Mucosa of descending colon (tissue), 3 donors: ENCODE measurements at regions not wholly inside any gene's neighbourhood (a gene's known extent, or its start where the extent isn't known, plus 50 kb on each side); places are given as distances from the start of the nearest gene placed in this dataset.

Experiments used
- ATAC-seq: fragments of 200-7000 bp; cut with Tn5 transposase; one replicate; pipeline ENCODE4 v1.9.1; 2020; ENCODE audit warnings: mild to moderate bottlenecking, moderate library complexity
- DNase-seq, 3 donors: peaks; one replicate each; pipeline ENCODE4 v3.0.0-alpha.2; 2020
- H3K36me3 ChIP-seq: fragments of 200-600 bp; one replicate; pipeline ENCODE4 v1.8.0; 2021; ENCODE audit warnings: low read depth, mild to moderate bottlenecking
- H3K4me1 ChIP-seq: fragments of 200-600 bp; one replicate; pipeline ENCODE4 v1.8.0; 2021; ENCODE audit warnings: low read depth, mild to moderate bottlenecking
- H3K4me3 ChIP-seq: fragments of 200-600 bp; one replicate; pipeline ENCODE4 v1.8.0; 2021; ENCODE audit warnings: mild to moderate bottlenecking
- H3K9me3 ChIP-seq: fragments of 200-600 bp; one replicate; pipeline ENCODE4 v1.8.0; 2021; ENCODE audit warnings: mild to moderate bottlenecking
- CTCF ChIP-seq: fragments of 200-600 bp; IDR thresholded peaks from one replicate; pipeline ENCODE4 v1.8.0; 2022; ENCODE audit warnings: antibody characterized with exemption, mild to moderate bottlenecking
- intact Hi-C, 2 donors: fragments of 100-400 bp; cut with DNase I in 1 of 2; cut with micrococcal nuclease in 1 of 2; formaldehyde crosslinking; loops; one replicate each; pipeline versions ENCODE4 v1.11.0 to v1.11.1; 2022; cut with DNase I, micrococcal nuclease
- donor health status: DM: no; HTN: no; CAD: no; lungs with moderate emphysema.
- donor health status: DM: no; HTN: no; CAD: no.
- donor health status: DM: no; HTN: yes; CAD: no.

- Histone ChIP-seq H3K4me3 (no peak overlapping the region), H3K9me3 (no peaks in the 10 kb centered on the region), H3K36me3 (no peaks in the 10 kb centered on the region), H3K4me1 (no peaks in the 10 kb centered on the region)
- ATAC-seq (no peak), DNase-seq (no peak)
- TF ChIP-seq CTCF = no peak
- intact Hi-C loops = no loop called here
Measured at GRCh38 chr2:238595750-238596570, 169.2 kb downstream of the ASB1 start.

- no peak overlapping the region for H3K4me3 ChIP-seq
- DNase-seq = no peak
- no peaks in the 10 kb centered on the region for H3K9me3 ChIP-seq
- ATAC-seq = peak; percentile 43
- no peaks in the 10 kb centered on the region for H3K4me1 ChIP-seq
- intact Hi-C loops = no loop called here
- TF ChIP-seq CTCF = no peak
- H3K36me3 ChIP-seq = no peaks in the 10 kb centered on the region
Measured at GRCh38 chr2:238596571-238597551, 170.1 kb downstream of the ASB1 start.

- ATAC-seq = no peak
- Histone ChIP-seq H3K9me3 (no peaks in the 10 kb centered on the region), H3K36me3 (no peaks in the 10 kb centered on the region), H3K4me1 (no peaks in the 10 kb centered on the region), H3K4me3 (no peak overlapping the region)
- DNase-seq = no peak
- intact Hi-C loops = no loop called here
- no peak for TF ChIP-seq CTCF
Measured at GRCh38 chr2:238597638-238598528, 171.2 kb downstream of the ASB1 start.

GRCh38 chr2:238598802-238599530, 172.2 kb downstream of the ASB1 start:
- Histone ChIP-seq H3K4me1 (no peaks in the 10 kb centered on the region), H3K36me3 (no peaks in the 10 kb centered on the region), H3K9me3 (no peaks in the 10 kb centered on the region), H3K4me3 (no peak overlapping the region)
- intact Hi-C loops = no loop called here
- TF ChIP-seq CTCF = no peak
- ATAC-seq (no peak), DNase-seq (no peak)
